ENCODE measurements at regions not wholly inside any gene's neighbourhood (a gene's known extent, or its start where the extent isn't known, plus 50 kb on each side); places are given as distances from the start of the nearest gene placed in this dataset.

GRCh38 chr2:57515366-57515765, 531.2 kb upstream of the VRK2 start:
- WGBS (ENCODE audit: low lambda C conversion rate), result 1% methylated on average over 3 of the region's 3 CpGs
- in situ Hi-C loops (cut with HindIII; ENCODE audit: extremely low pct_ligation_motif_present, low pct_unique_long_range_greater_than_20kb) (no loop called here), intact Hi-C loops (cut with micrococcal nuclease; ENCODE audit: unreplicated experiment) (loop anchor here (10.0 kb wide), 1 partner anchor 1801 kb away; no protein-coding TSS in a partner anchor)
- Histone ChIP-seq H3K27me3 (ENCODE audit: control insufficient read depth in 1 of 2, insufficient read depth in 2 of 2, low read length in 2 of 2) (no peaks in the 10 kb centered on the region), H3K4me3 (replicated peaks in 1 of 3; ENCODE audit: insufficient read depth in 1 of 3, low read depth in 2 of 3, low read length in 3 of 3) (no peak overlapping the region), H3K4me2 (ENCODE audit: low read depth, low read length) (no peak overlapping the region), H3K9me3 (ENCODE audit: low read length) (no peaks in the 10 kb centered on the region), H3K4me1 (ENCODE audit: insufficient read depth, low read length) (no peaks in the 10 kb centered on the region), H3K79me2 (ENCODE audit: insufficient read depth, low read length) (no peaks in the 10 kb centered on the region), H4K20me1 (ENCODE audit: insufficient read depth, low read length) (no peaks in the 10 kb centered on the region; the same call in 1 of the 2 replicates), H3K36me3 (replicated peaks in 1 of 2; ENCODE audit: control insufficient read depth in 1 of 2, insufficient read depth in 2 of 2, low read length in 2 of 2) (no peaks in the 10 kb centered on the region), H3K27ac (ENCODE audit: extremely low read length, insufficient read depth, low read length) (no peak overlapping the region), H2AFZ (ENCODE audit: low read length) (no peak overlapping the region), H3K9ac (ENCODE audit: insufficient read depth, low read depth, low read length) (no peak overlapping the region)
- DNase-seq (ENCODE audit: low spot score) (no peak), ATAC-seq (no peak), FAIRE-seq (no peak)
- CTCF ChIA-PET (ENCODE audit: low intra/inter-chr PET ratio, low total read pairs), result no interaction called here
- no TSS peak for BruUV-seq (replicated peaks)
- TF ChIP-seq BRD4 (CRISPR knock-in tag; IDR thresholded peaks at IDR 0.05) (no peak), EED (CRISPR knock-in tag; IDR thresholded peaks at IDR 0.05) (no peak), THAP11 (CRISPR knock-in tag; IDR thresholded peaks at IDR 0.05) (no peak), ZNF10 (CRISPR knock-in tag; IDR thresholded peaks at IDR 0.05; ENCODE audit: borderline replicate concordance, low read depth) (no peak), ZNF331 (CRISPR knock-in tag; IDR thresholded peaks at IDR 0.05) (no peak), KAT8 (CRISPR knock-in tag; IDR thresholded peaks at IDR 0.05) (no peak), SRSF4 (IDR thresholded peaks at IDR 0.05; ENCODE audit: low read depth, low read length, poor library complexity, severe bottlenecking) (no peak), NFE2 (CRISPR knock-in tag; IDR thresholded peaks at IDR 0.05) (no peak), MIER2 (CRISPR knock-in tag; IDR thresholded peaks at IDR 0.05) (no peak), MATR3 (CRISPR knock-in tag; IDR thresholded peaks at IDR 0.05) (no peak), ZNF501 (CRISPR knock-in tag; IDR thresholded peaks at IDR 0.05) (no peak)
- POLR2A ChIA-PET, result no interaction called here
